Natural killer cell (primary cell): ENCODE measurements at regions not wholly inside any gene's neighbourhood (a gene's known extent, or its start where the extent isn't known, plus 50 kb on each side); places are given as distances from the start of the nearest gene placed in this dataset.

Experiments
- ATAC-seq, 3 donors: fragments of 150-1000 bp in 2 of 3; fragments of 200-7000 bp in 1 of 3; cut with Tn5 transposase; 1 replicate in 1 of 3; 2 replicates in 2 of 3; pipeline ENCODE4 v1.10.0; 2021; ENCODE audit warnings: mild to moderate bottlenecking in 2 of 3, moderate library complexity in 2 of 3
- DNase-seq, 2 donors: peaks; one replicate each; pipeline versions ENCODE4 v3.0.0 to v3.0.0-alpha.2; 2013 to 2021; ENCODE audit warnings: mixed read lengths in 1 of 2
- H3K27ac ChIP-seq: one replicate; pipeline ENCODE4 v1.5.1; 2013; ENCODE audit warnings: mild to moderate bottlenecking, low read length
- H3K27me3 ChIP-seq: one replicate; pipeline ENCODE4 v1.6.1; 2013; ENCODE audit warnings: low read length; ENCODE audit not compliant: control insufficient read depth, insufficient read depth
- H3K36me3 ChIP-seq: one replicate; pipeline ENCODE4 v1.6.1; 2013; ENCODE audit warnings: low read length; ENCODE audit not compliant: control insufficient read depth, insufficient read depth
- H3K4me1 ChIP-seq: one replicate; pipeline ENCODE4 v1.6.1; 2013; ENCODE audit warnings: low read length; ENCODE audit not compliant: control insufficient read depth, insufficient read depth
- H3K4me3 ChIP-seq: one replicate; pipeline ENCODE4 v1.5.1; 2013; ENCODE audit warnings: low read length
- H3K9me3 ChIP-seq: one replicate; pipeline ENCODE4 v1.6.1; 2013; ENCODE audit warnings: low read length; ENCODE audit not compliant: control insufficient read depth, insufficient read depth
- H3K27ac Mint-ChIP-seq, 2 donors: one replicate each; pipeline ENCODE4 v1.8.0; 2022; ENCODE audit warnings: mild to moderate bottlenecking in 2 of 2, mixed read lengths in 2 of 2, moderate library complexity in 1 of 2
- H3K27me3 Mint-ChIP-seq, 2 donors: one replicate each; pipeline ENCODE4 v1.8.0; 2022; ENCODE audit warnings: low read depth in 2 of 2, mixed read lengths in 2 of 2
- H3K36me3 Mint-ChIP-seq: one replicate; pipeline ENCODE4 v1.8.0; 2022; ENCODE audit warnings: mixed read lengths
- H3K4me1 Mint-ChIP-seq, 2 donors: one replicate each; pipeline ENCODE4 v1.8.0; 2022; ENCODE audit warnings: mixed read lengths in 2 of 2
- H3K4me3 Mint-ChIP-seq: one replicate; pipeline ENCODE4 v1.8.0; 2022; ENCODE audit warnings: mild to moderate bottlenecking, moderate library complexity, mixed read lengths
- H3K9me3 Mint-ChIP-seq, 2 donors: one replicate each; pipeline ENCODE4 v1.8.0; 2022; ENCODE audit warnings: mixed read lengths in 2 of 2
- CTCF ChIP-seq: fragments of 200-600 bp; IDR thresholded peaks from one replicate; pipeline ENCODE4 v1.8.0; 2022; ENCODE audit warnings: antibody characterized with exemption
- WGBS: methylation state at CpG from one replicate; pipeline ENCODE4 v1.1.7; 2013; ENCODE audit warnings: missing lambda C conversion rate; ENCODE audit not compliant: insufficient coverage; 5-methylcytosine and 5-hydroxymethylcytosine counted together
- intact Hi-C: fragments of 100-400 bp; cut with micrococcal nuclease; formaldehyde crosslinking; loops from one replicate; pipeline ENCODE4 v1.14.2; 2022

DNA sequence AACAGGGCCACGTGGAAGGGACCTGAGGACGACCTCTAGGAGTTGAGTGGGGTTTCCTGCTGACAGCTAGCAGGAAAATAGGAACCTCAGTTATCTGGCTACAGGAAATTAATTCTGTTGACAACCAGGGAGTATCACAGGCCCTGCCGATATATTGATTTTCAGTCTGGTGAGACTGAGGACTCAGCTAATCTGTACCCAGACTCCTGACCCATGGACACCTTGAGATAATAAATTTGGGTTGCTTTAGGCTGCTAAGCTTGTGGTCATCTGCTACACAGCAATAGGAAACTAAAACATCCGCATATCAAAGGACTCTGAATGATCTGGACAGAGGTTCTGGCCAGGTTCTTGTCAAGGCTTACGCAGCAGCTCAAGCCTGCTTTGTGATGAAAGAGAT lies 80.8 kb upstream of the CNEP1R1 start:
- no peaks in the 10 kb centered on the region for H3K4me1 ChIP-seq
- DNase-seq (no peak), ATAC-seq (no peak)
- no peaks in the 10 kb centered on the region for H3K9me3 Mint-ChIP-seq
- H3K27ac ChIP-seq = no peak overlapping the region
- H3K27ac Mint-ChIP-seq = no peak overlapping the region
- H3K9me3 ChIP-seq = no peaks in the 10 kb centered on the region
- H3K36me3 Mint-ChIP-seq = no peaks in the 10 kb centered on the region
- H3K4me3 Mint-ChIP-seq = no peak overlapping the region
- peaks cover 9 to 19% of the 10 kb centered on the region in 2 donors for H3K27me3 Mint-ChIP-seq
- no peaks in the 10 kb centered on the region for H3K36me3 ChIP-seq
- no peak overlapping the region for H3K4me3 ChIP-seq
- WGBS = 61% methylated on average over 5 of the region's 5 CpGs
- H3K4me1 Mint-ChIP-seq = no peaks in the 10 kb centered on the region
- no peak for TF ChIP-seq CTCF
- intact Hi-C loops = no loop called here
- no peaks in the 10 kb centered on the region for H3K27me3 ChIP-seq

- Histone ChIP-seq H3K27ac (no peak overlapping the region), H3K36me3 (no peaks in the 10 kb centered on the region), H3K4me3 (no peak overlapping the region), H3K9me3 (no peaks in the 10 kb centered on the region), H3K27me3 (no peaks in the 10 kb centered on the region), H3K4me1 (no peaks in the 10 kb centered on the region)
- H3K9me3 Mint-ChIP-seq = no peaks in the 10 kb centered on the region
- no peak overlapping the region for H3K27ac Mint-ChIP-seq
- 95% methylated on average over 6 of the region's 7 CpGs for WGBS
- H3K4me3 Mint-ChIP-seq = no peak overlapping the region
- TF ChIP-seq CTCF = no peak
- no peak for DNase-seq
- ATAC-seq = no peak
- H3K36me3 Mint-ChIP-seq = no peaks in the 10 kb centered on the region
- peaks cover 4 to 13% of the 10 kb centered on the region in 2 donors for H3K27me3 Mint-ChIP-seq
- intact Hi-C loops = no loop called here
- no peaks in the 10 kb centered on the region for H3K4me1 Mint-ChIP-seq
These were observed 76.9 kb upstream of the CNEP1R1 start for GRCh38 chr16:49947907-49948678.

DNA sequence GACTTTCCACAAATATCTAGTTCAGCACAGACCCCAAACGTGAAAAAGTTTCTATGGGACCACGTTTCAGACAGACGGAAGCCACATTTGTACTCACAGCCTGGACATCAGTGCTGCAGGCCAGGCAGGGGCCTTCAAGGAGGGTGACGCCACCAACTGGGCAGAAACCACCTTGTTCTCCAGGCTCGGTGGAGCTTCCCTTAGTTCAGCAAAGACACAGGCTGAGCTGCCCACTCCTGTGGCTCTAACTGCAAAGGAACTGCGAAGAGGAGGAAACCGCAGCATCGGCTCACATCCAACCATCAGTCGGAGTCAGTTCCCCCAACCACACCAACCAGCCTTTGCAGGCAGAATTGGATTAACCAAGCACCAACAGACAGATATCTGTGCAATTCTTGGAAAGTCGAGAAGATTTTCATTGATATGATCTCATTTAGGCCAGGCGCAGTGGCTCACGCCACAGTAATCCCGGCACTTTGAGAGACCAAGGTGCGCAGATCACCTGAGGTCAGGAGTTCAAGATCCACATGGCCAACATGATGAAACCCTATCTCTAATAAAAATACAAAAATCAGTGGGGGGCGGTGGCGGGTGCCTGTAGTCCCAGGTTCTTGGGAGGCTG lies 73.3 kb upstream of the CNEP1R1 start:
- Histone ChIP-seq H3K27ac (no peak overlapping the region), H3K36me3 (no peaks in the 10 kb centered on the region), H3K27me3 (no peaks in the 10 kb centered on the region), H3K4me3 (no peak overlapping the region), H3K9me3 (no peaks in the 10 kb centered on the region), H3K4me1 (no peaks in the 10 kb centered on the region)
- 80% methylated on average over 16 of the region's 16 CpGs for WGBS
- no peaks in the 10 kb centered on the region for H3K4me1 Mint-ChIP-seq
- TF ChIP-seq CTCF = no peak
- H3K27ac Mint-ChIP-seq = no peak overlapping the region
- no peak overlapping the region for H3K4me3 Mint-ChIP-seq
- peaks cover 4 to 11% of the 10 kb centered on the region in 2 donors for H3K27me3 Mint-ChIP-seq
- no peaks in the 10 kb centered on the region for H3K36me3 Mint-ChIP-seq
- intact Hi-C loops = no loop called here
- DNase-seq (no peak), ATAC-seq (no peak)
- no peaks in the 10 kb centered on the region for H3K9me3 Mint-ChIP-seq

DNA sequence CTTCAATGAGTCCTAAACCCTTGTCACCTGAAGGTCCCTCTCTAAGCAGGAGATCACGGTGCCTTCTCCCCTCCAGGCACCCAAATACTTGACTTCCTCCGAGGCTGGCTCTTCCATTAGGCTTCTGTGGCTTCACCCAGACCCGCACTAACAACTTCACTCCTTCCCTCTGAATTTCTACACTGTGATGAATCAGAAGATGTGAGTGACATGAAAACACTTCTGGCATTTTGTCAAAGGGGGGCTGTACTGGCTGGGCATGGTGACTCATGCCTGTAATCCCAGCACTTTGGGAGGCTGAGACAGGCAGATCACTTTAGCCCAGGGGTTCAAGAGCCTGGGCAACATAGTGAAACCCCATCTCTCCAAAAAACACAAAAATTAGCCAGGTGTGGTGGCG lies 72.6 kb upstream of the CNEP1R1 start:
- peaks cover 4 to 11% of the 10 kb centered on the region in 2 donors for H3K27me3 Mint-ChIP-seq
- Histone ChIP-seq H3K36me3 (no peaks in the 10 kb centered on the region), H3K9me3 (no peaks in the 10 kb centered on the region), H3K27me3 (no peaks in the 10 kb centered on the region), H3K4me1 (no peaks in the 10 kb centered on the region), H3K4me3 (no peak overlapping the region), H3K27ac (no peak overlapping the region)
- H3K9me3 Mint-ChIP-seq = no peaks in the 10 kb centered on the region
- H3K4me1 Mint-ChIP-seq = no peaks in the 10 kb centered on the region
- WGBS = 74% methylated on average over 4 of the region's 4 CpGs
- TF ChIP-seq CTCF = no peak
- no peak for DNase-seq
- no peaks in the 10 kb centered on the region for H3K36me3 Mint-ChIP-seq
- ATAC-seq = no peak
- intact Hi-C loops = no loop called here
- no peak overlapping the region for H3K4me3 Mint-ChIP-seq
- no peak overlapping the region for H3K27ac Mint-ChIP-seq
